ENCODE measurements at regions not wholly inside any gene's neighbourhood (a gene's known extent, or its start where the extent isn't known, plus 50 kb on each side); places are given as distances from the start of the nearest gene placed in this dataset.

GRCh38 chr1:243931957-243932356, 81.9 kb upstream of the AKT3 start:
- Mint-ChIP-seq H3K9me3 (no peaks in the 10 kb centered on the region), H3K4me3 (no peak overlapping the region), H3K36me3 (no peaks in the 10 kb centered on the region), H3K27me3 (ENCODE audit: low read depth in 2 of 2) (peaks cover 9 to 19% of the 10 kb centered on the region in 2 donors), H3K4me1 (no peaks in the 10 kb centered on the region), H3K27ac (no peak overlapping the region)
- TF ChIP-seq CTCF (IDR thresholded peaks at IDR 0.05): no peak
- intact Hi-C loops (cut with micrococcal nuclease): no loop called here
- Histone ChIP-seq H3K4me1 (ENCODE audit: control insufficient read depth, insufficient read depth, low read length) (no peaks in the 10 kb centered on the region), H3K4me3 (ENCODE audit: low read length) (no peak overlapping the region), H3K27me3 (ENCODE audit: control insufficient read depth, insufficient read depth, low read length) (no peaks in the 10 kb centered on the region), H3K9me3 (ENCODE audit: control insufficient read depth, insufficient read depth, low read length) (no peaks in the 10 kb centered on the region), H3K36me3 (ENCODE audit: control insufficient read depth, insufficient read depth, low read length) (no peaks in the 10 kb centered on the region), H3K27ac (ENCODE audit: low read length) (no peak overlapping the region)
- ATAC-seq (no peak), DNase-seq (no peak)
- 88% methylated on average over 4 of the region's 4 CpGs for WGBS (ENCODE audit: insufficient coverage)

GRCh38 chr1:243930822-243931671, 81.0 kb upstream of the AKT3 start:
- Mint-ChIP-seq H3K27ac (no peak overlapping the region), H3K36me3 (no peaks in the 10 kb centered on the region), H3K9me3 (no peaks in the 10 kb centered on the region), H3K27me3 (ENCODE audit: low read depth in 2 of 2) (peaks cover 9 to 15% of the 10 kb centered on the region in 2 donors), H3K4me1 (no peaks in the 10 kb centered on the region), H3K4me3 (no peak overlapping the region)
- Histone ChIP-seq H3K4me1 (ENCODE audit: control insufficient read depth, insufficient read depth, low read length) (no peaks in the 10 kb centered on the region), H3K27ac (ENCODE audit: low read length) (no peak overlapping the region), H3K4me3 (ENCODE audit: low read length) (no peak overlapping the region), H3K36me3 (ENCODE audit: control insufficient read depth, insufficient read depth, low read length) (no peaks in the 10 kb centered on the region), H3K27me3 (ENCODE audit: control insufficient read depth, insufficient read depth, low read length) (no peaks in the 10 kb centered on the region), H3K9me3 (ENCODE audit: control insufficient read depth, insufficient read depth, low read length) (no peaks in the 10 kb centered on the region)
- WGBS (ENCODE audit: insufficient coverage): 66% methylated on average over 22 of the region's 24 CpGs
- intact Hi-C loops (cut with micrococcal nuclease): no loop called here
- no peak for ATAC-seq
- no peak for DNase-seq
- no peak for TF ChIP-seq CTCF (IDR thresholded peaks at IDR 0.05)

- ATAC-seq (no peak), DNase-seq (no peak)
- TF ChIP-seq CTCF (IDR thresholded peaks at IDR 0.05): no peak
- H3K27ac Mint-ChIP-seq: no peak overlapping the region
- H3K36me3 Mint-ChIP-seq: no peaks in the 10 kb centered on the region
- H3K4me1 ChIP-seq (ENCODE audit: control insufficient read depth, insufficient read depth, low read length): no peaks in the 10 kb centered on the region
- no peak overlapping the region for H3K4me3 ChIP-seq (ENCODE audit: low read length)
- no peaks in the 10 kb centered on the region for H3K36me3 ChIP-seq (ENCODE audit: control insufficient read depth, insufficient read depth, low read length)
- H3K4me1 Mint-ChIP-seq: no peaks in the 10 kb centered on the region
- H3K4me3 Mint-ChIP-seq: no peak overlapping the region
- H3K27me3 Mint-ChIP-seq (ENCODE audit: low read depth in 2 of 2): peaks cover 6 to 25% of the 10 kb centered on the region in 2 donors
- intact Hi-C loops (cut with micrococcal nuclease): no loop called here
- no peaks in the 10 kb centered on the region for H3K9me3 ChIP-seq (ENCODE audit: control insufficient read depth, insufficient read depth, low read length)
- WGBS (ENCODE audit: insufficient coverage): 84% methylated on average over 2 of the region's 2 CpGs
- H3K27ac ChIP-seq (ENCODE audit: low read length): no peak overlapping the region
- H3K27me3 ChIP-seq (ENCODE audit: control insufficient read depth, insufficient read depth, low read length): no peaks in the 10 kb centered on the region
- H3K9me3 Mint-ChIP-seq: no peaks in the 10 kb centered on the region
Measured at GRCh38 chr1:243927381-243927780, 77.3 kb upstream of the AKT3 start.

- Mint-ChIP-seq H3K27ac (no peak overlapping the region), H3K27me3 (ENCODE audit: low read depth in 2 of 2) (peaks cover 6 to 31% of the 10 kb centered on the region in 2 donors), H3K36me3 (no peaks in the 10 kb centered on the region), H3K4me3 (no peak overlapping the region), H3K4me1 (no peaks in the 10 kb centered on the region), H3K9me3 (no peaks in the 10 kb centered on the region)
- Histone ChIP-seq H3K36me3 (ENCODE audit: control insufficient read depth, insufficient read depth, low read length) (no peaks in the 10 kb centered on the region), H3K27me3 (ENCODE audit: control insufficient read depth, insufficient read depth, low read length) (peaks cover 3% of the 10 kb centered on the region), H3K27ac (ENCODE audit: low read length) (no peak overlapping the region), H3K4me1 (ENCODE audit: control insufficient read depth, insufficient read depth, low read length) (no peaks in the 10 kb centered on the region), H3K9me3 (ENCODE audit: control insufficient read depth, insufficient read depth, low read length) (no peaks in the 10 kb centered on the region), H3K4me3 (ENCODE audit: low read length) (no peak overlapping the region)
- 87% methylated on average over 6 of the region's 6 CpGs for WGBS (ENCODE audit: insufficient coverage)
- ATAC-seq: no peak
- intact Hi-C loops (cut with micrococcal nuclease): no loop called here
- no peak for DNase-seq
- no peak for TF ChIP-seq CTCF (IDR thresholded peaks at IDR 0.05)
Measured at GRCh38 chr1:243926803-243927245, 76.8 kb upstream of the AKT3 start.

Data from natural killer cell (primary cell).